Brain microvascular endothelial cell (primary cell): ENCODE measurements at regions not wholly inside any gene's neighbourhood (a gene's known extent, or its start where the extent isn't known, plus 50 kb on each side); places are given as distances from the start of the nearest gene placed in this dataset.

Experiments
- DNase-seq: peaks from one replicate; pipeline ENCODE4 v3.0.0-alpha.2; 2020
- H3K27ac ChIP-seq: fragments of 250-450 bp; sonication (Bioruptor Pico); 2 replicates; pipeline ENCODE4 v1.5.1; 2020; ENCODE audit warnings: mild to moderate bottlenecking, moderate library complexity
- H3K27me3 ChIP-seq: fragments of 250-450 bp; sonication (Bioruptor Pico); replicated peaks from 2 replicates; pipeline ENCODE4 v1.5.1; 2020; ENCODE audit warnings: mild to moderate bottlenecking
- H3K36me3 ChIP-seq: fragments of 250-450 bp; sonication (Bioruptor Pico); replicated peaks from 2 replicates; pipeline ENCODE4 v1.5.1; 2020; ENCODE audit warnings: mild to moderate bottlenecking
- H3K4me3 ChIP-seq: 2 replicates; pipeline ENCODE4 v1.5.1; 2011; ENCODE audit warnings: low read depth, mild to moderate bottlenecking, control low read depth, low read length, moderate library complexity
- in situ Hi-C: cut with HindIII; loops from 2 replicates; pipeline ENCODE4 v1.10.0; 2017; ENCODE audit warnings: low sequenced_read_pairs, low pct_ligation_motif_present
- TF ChIP-seq, protein P1 (sequence below): IDR thresholded peaks from 2 replicates; pipeline ENCODE4 v1.5.1; 2011; ENCODE audit warnings: low read depth, mild to moderate bottlenecking, moderate library complexity, low read length, control low read depth, inconsistent platforms; ENCODE audit errors: missing control alignments

- no peaks in the 10 kb centered on the region for H3K36me3 ChIP-seq
- in situ Hi-C loops: no loop called here
- peak overlapping the region; percentile 69 for H3K4me3 ChIP-seq
- TF ChIP-seq, protein P1, sequence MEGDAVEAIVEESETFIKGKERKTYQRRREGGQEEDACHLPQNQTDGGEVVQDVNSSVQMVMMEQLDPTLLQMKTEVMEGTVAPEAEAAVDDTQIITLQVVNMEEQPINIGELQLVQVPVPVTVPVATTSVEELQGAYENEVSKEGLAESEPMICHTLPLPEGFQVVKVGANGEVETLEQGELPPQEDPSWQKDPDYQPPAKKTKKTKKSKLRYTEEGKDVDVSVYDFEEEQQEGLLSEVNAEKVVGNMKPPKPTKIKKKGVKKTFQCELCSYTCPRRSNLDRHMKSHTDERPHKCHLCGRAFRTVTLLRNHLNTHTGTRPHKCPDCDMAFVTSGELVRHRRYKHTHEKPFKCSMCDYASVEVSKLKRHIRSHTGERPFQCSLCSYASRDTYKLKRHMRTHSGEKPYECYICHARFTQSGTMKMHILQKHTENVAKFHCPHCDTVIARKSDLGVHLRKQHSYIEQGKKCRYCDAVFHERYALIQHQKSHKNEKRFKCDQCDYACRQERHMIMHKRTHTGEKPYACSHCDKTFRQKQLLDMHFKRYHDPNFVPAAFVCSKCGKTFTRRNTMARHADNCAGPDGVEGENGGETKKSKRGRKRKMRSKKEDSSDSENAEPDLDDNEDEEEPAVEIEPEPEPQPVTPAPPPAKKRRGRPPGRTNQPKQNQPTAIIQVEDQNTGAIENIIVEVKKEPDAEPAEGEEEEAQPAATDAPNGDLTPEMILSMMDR: peak; percentile 73
- DNase-seq: peak; percentile 36
- H3K27ac ChIP-seq: peak overlapping the region; percentile 8
- H3K27me3 ChIP-seq: peaks cover 9% of the 10 kb centered on the region
These were observed 347.4 kb downstream of the LIG4 start for GRCh38 chr13:107867701-107868661.

DNA sequence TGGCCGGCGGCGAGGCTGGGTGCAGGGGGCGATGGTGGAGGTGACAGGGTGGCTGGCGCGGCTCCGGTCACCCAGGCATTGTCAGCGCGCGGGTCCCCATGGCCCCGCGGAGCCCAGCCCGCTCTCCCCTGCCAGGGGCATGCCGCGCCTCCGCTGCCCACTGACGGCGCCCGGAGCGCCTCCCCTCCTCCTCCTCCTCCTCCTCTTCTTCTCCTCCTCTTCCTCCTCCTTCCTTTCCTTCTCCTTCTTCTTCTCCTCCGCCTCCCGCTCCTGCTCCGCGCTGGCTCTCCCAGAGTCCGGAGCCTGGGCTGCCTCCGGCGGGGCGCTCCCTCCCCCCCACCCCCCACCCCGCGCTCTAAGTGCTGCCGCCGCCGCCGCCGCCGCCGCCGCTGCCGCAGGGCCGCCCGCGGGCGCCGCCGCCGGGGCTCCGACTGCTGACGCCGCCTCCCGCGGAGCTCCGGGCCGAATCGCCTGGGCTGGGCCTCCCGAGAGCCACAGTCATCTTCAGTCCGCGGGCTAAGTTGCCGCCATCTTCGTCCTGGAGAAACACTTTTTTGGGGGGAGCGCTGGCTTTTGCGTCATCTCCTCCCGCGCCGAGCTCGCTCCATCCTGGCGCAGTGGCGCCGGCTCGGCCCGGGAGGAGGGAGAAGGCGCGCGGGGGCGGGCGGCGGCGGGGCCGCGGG lies 348.3 kb downstream of the LIG4 start:
- in situ Hi-C loops: no loop called here
- DNase-seq: no peak
- Histone ChIP-seq H3K27ac (no peak overlapping the region), H3K27me3 (peaks cover 9% of the 10 kb centered on the region), H3K4me3 (peak overlapping the region; percentile 69), H3K36me3 (no peaks in the 10 kb centered on the region)
- TF ChIP-seq, protein P1: no peak

DNA sequence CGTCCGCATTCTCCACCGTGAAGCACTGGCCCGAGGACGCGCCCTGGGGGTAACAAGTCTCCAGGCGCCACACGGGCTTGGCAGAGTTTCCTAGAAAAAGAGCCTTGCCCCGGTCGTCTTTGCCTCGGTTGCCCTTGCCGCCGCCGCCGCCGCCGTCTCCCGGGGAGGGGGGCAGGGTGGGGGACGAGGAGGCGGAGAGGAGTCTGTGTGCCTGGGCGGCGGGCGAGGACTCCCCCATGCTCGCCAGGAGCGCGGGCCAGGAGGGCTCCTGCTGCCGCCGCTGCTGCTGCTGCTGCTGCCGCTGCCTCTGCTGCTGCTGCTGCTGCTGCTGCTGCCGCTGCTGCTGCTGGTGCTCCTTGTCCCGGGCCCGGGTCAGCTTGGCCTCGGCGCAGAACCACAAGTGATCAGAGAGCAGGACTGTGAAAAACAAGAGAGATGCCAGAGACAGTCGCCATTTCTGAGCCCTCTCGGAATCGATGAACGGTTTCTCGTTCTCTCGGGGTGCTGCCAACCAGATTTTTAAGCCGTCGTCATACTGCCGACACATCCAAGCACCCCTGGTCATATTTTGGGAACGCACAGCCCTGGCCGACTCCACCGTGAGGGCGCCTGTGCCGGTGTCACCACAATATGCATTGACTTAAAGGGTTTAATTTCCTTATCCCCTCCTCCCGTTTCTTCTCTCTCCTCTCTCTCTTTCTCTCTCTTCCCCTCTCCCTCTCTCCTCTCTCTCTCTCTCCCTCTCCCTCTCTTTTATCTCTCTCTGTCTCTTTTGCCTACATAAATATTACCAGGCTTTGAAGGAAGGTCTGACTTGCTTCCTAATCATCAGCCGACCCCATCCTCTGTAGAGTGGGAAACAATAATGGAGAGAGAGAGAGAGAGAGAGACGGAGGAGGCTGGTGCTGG lies 349.1 kb downstream of the LIG4 start:
- H3K36me3 ChIP-seq: no peaks in the 10 kb centered on the region
- in situ Hi-C loops: no loop called here
- peak; percentile 25 for DNase-seq
- TF ChIP-seq, protein P1: no peak
- peaks cover 9% of the 10 kb centered on the region for H3K27me3 ChIP-seq
- H3K4me3 ChIP-seq: peak overlapping the region; percentile 69
- no peak overlapping the region for H3K27ac ChIP-seq

- H3K27ac ChIP-seq: no peak overlapping the region
- in situ Hi-C loops: no loop called here
- H3K4me3 ChIP-seq: peak overlapping the region; percentile 69
- no peak for DNase-seq
- H3K27me3 ChIP-seq: peaks cover 9% of the 10 kb centered on the region
- H3K36me3 ChIP-seq: no peaks in the 10 kb centered on the region
- TF ChIP-seq, protein P1: no peak
These were observed 349.7 kb downstream of the LIG4 start for GRCh38 chr13:107865643-107866031.

- H3K36me3 ChIP-seq: no peaks in the 10 kb centered on the region
- TF ChIP-seq, protein P1: no peak
- DNase-seq: no peak
- in situ Hi-C loops: no loop called here
- H3K27me3 ChIP-seq: peaks cover 9% of the 10 kb centered on the region
- no peak overlapping the region for H3K27ac ChIP-seq
- H3K4me3 ChIP-seq: peak overlapping the region; percentile 69
These were observed 350.1 kb downstream of the LIG4 start for GRCh38 chr13:107865318-107865575.
